HL-60 (cell line): ENCODE measurements at regions not wholly inside any gene's neighbourhood (a gene's known extent, or its start where the extent isn't known, plus 50 kb on each side); places are given as distances from the start of the nearest gene placed in this dataset.

Experiments
- CTCF ChIP-seq: IDR thresholded peaks from one replicate; pipeline ENCODE4 v1.5.1; 2011; ENCODE audit warnings: low read length, control low read depth, inconsistent platforms; ENCODE audit not compliant: insufficient read depth
- POLR2AphosphoS5 ChIP-seq: IDR thresholded peaks from 2 replicates; pipeline ENCODE4 v1.6.1; 2012; ENCODE audit warnings: low read depth

GRCh38 chr5:33297760-33298216 lies 143.0 kb upstream of the TARS1 start:
- TF ChIP-seq POLR2AphosphoS5 = no peak
- TF ChIP-seq CTCF = no peak
